DND-41 (cell line): ENCODE measurements at regions not wholly inside any gene's neighbourhood (a gene's known extent, or its start where the extent isn't known, plus 50 kb on each side); places are given as distances from the start of the nearest gene placed in this dataset.

Source experiments
- ATAC-seq: fragments of 200-7000 bp; cut with Tn5 transposase; 3 replicates; pipeline ENCODE4 v1.9.1; 2021; ENCODE audit warnings: low read depth; ENCODE audit not compliant: insufficient read depth
- DNase-seq: peaks from one replicate; pipeline ENCODE4 v3.0.0-alpha.2; 2020
- H2AFZ ChIP-seq: 2 replicates; pipeline ENCODE4 v1.6.0; 2012; ENCODE audit warnings: low read depth, low read length
- H3K27ac ChIP-seq: 2 replicates; pipeline ENCODE4 v1.5.1; 2012; ENCODE audit warnings: low read length, inconsistent platforms
- H3K27me3 ChIP-seq: fragments of 200-600 bp; sonication (generic); 2 replicates; pipeline ENCODE4 v1.6.0; 2012; ENCODE audit warnings: low read length, mild to moderate bottlenecking, inconsistent platforms; ENCODE audit not compliant: insufficient read depth, poor library complexity
- H3K36me3 ChIP-seq: 2 replicates; pipeline ENCODE4 v1.5.1; 2012; ENCODE audit warnings: low read length, inconsistent platforms; ENCODE audit not compliant: insufficient read depth
- H3K4me1 ChIP-seq: 2 replicates; pipeline ENCODE4 v1.5.1; 2012; ENCODE audit warnings: mild to moderate bottlenecking, low read length; ENCODE audit not compliant: insufficient read depth
- H3K4me2 ChIP-seq: 2 replicates; pipeline ENCODE4 v1.6.0; 2012; ENCODE audit warnings: mild to moderate bottlenecking, moderate library complexity, low read length, inconsistent platforms; ENCODE audit not compliant: insufficient read depth
- H3K4me3 ChIP-seq, 2 experiments: fragments of 200-600 bp in 1 of 2; shearing (Covaris generic) in 1 of 2; 2 replicates each; pipeline ENCODE4 v1.5.1; 2012 to 2016; ENCODE audit warnings: inconsistent platforms in 2 of 2, low read length in 2 of 2, mild to moderate bottlenecking in 2 of 2, low read depth in 1 of 2, moderate library complexity in 1 of 2
- H3K79me2 ChIP-seq: 2 replicates; pipeline ENCODE4 v1.6.0; 2012; ENCODE audit warnings: low read length, inconsistent platforms; ENCODE audit not compliant: insufficient read depth
- H3K9ac ChIP-seq: 2 replicates; pipeline ENCODE4 v1.6.0; 2012; ENCODE audit warnings: low read depth, mild to moderate bottlenecking, inconsistent platforms, low read length, moderate library complexity
- H3K9me3 ChIP-seq: 2 replicates; pipeline ENCODE4 v1.5.1; 2012; ENCODE audit warnings: low read length, moderate library complexity, mild to moderate bottlenecking, inconsistent platforms; ENCODE audit not compliant: insufficient read depth, severe bottlenecking
- H4K20me1 ChIP-seq: 2 replicates; pipeline ENCODE4 v1.6.0; 2012; ENCODE audit warnings: low read length; ENCODE audit not compliant: insufficient read depth
- CTCF ChIP-seq: IDR thresholded peaks from 2 replicates; pipeline ENCODE4 v1.5.1; 2012; ENCODE audit warnings: borderline replicate concordance, low read length, moderate library complexity, mild to moderate bottlenecking; ENCODE audit not compliant: poor library complexity, severe bottlenecking; ENCODE audit errors: extremely low read depth
- EZH2 ChIP-seq: IDR thresholded peaks from 3 replicates; pipeline ENCODE4 v1.6.1; 2012; ENCODE audit warnings: borderline replicate concordance, low read depth, mild to moderate bottlenecking, moderate library complexity, low read length, inconsistent platforms; ENCODE audit not compliant: severe bottlenecking

- no peak overlapping the region for H3K4me2 ChIP-seq
- no peaks in the 10 kb centered on the region for H3K9me3 ChIP-seq
- H3K9ac ChIP-seq = no peak overlapping the region
- H3K27me3 ChIP-seq = no peaks in the 10 kb centered on the region
- no peaks in the 10 kb centered on the region for H3K79me2 ChIP-seq
- no peak overlapping the region for H2AFZ ChIP-seq
- DNase-seq = no peak
- no peaks in the 10 kb centered on the region for H4K20me1 ChIP-seq
- H3K27ac ChIP-seq = no peak overlapping the region
- TF ChIP-seq CTCF (no peak), EZH2 (no peak)
- no peaks in the 10 kb centered on the region for H3K4me1 ChIP-seq
- no peak for ATAC-seq
- no peaks in the 10 kb centered on the region for H3K36me3 ChIP-seq
- H3K4me3 ChIP-seq = no peak overlapping the region
These were observed 2074.3 kb downstream of the PCDH9 start for GRCh38 chr13:65155861-65156260.

- H3K4me1 ChIP-seq = no peaks in the 10 kb centered on the region
- H2AFZ ChIP-seq = no peak overlapping the region
- no peak overlapping the region for H3K4me3 ChIP-seq
- no peaks in the 10 kb centered on the region for H3K36me3 ChIP-seq
- no peak overlapping the region for H3K27ac ChIP-seq
- H3K4me2 ChIP-seq = no peak overlapping the region
- H4K20me1 ChIP-seq = no peaks in the 10 kb centered on the region
- no peaks in the 10 kb centered on the region for H3K79me2 ChIP-seq
- H3K27me3 ChIP-seq = no peaks in the 10 kb centered on the region
- TF ChIP-seq EZH2 (no peak), CTCF (no peak)
- ATAC-seq (no peak), DNase-seq (no peak)
- no peaks in the 10 kb centered on the region for H3K9me3 ChIP-seq
- H3K9ac ChIP-seq = no peak overlapping the region
These were observed 2075.3 kb downstream of the PCDH9 start for GRCh38 chr13:65154661-65155447.

- no peak for DNase-seq
- Histone ChIP-seq H3K27me3 (no peaks in the 10 kb centered on the region), H3K9ac (no peak overlapping the region)
These were observed 2080.4 kb downstream of the PCDH9 start for GRCh38 chr13:65149687-65150086.

More at GRCh38 chr13:65149687-65150086, 2080.4 kb downstream of the PCDH9 start:
- H2AFZ ChIP-seq = no peak overlapping the region
- no peaks in the 10 kb centered on the region for H4K20me1 ChIP-seq
- H3K4me2 ChIP-seq = no peak overlapping the region
- no peak overlapping the region for H3K4me3 ChIP-seq
- no peaks in the 10 kb centered on the region for H3K4me1 ChIP-seq
- TF ChIP-seq EZH2 (no peak), CTCF (no peak)
- H3K27ac ChIP-seq = no peak overlapping the region
- no peaks in the 10 kb centered on the region for H3K36me3 ChIP-seq
- H3K79me2 ChIP-seq = no peaks in the 10 kb centered on the region
- no peak for ATAC-seq
- H3K9me3 ChIP-seq = no peaks in the 10 kb centered on the region
